Gastrocnemius medialis (tissue), 4 donors: ENCODE measurements at regions not wholly inside any gene's neighbourhood (a gene's known extent, or its start where the extent isn't known, plus 50 kb on each side); places are given as distances from the start of the nearest gene placed in this dataset.

Source experiments
- POLR2A ChIP-seq, 2 donors: fragments of 450-650 bp; IDR thresholded peaks; one replicate each; pipeline ENCODE4 v1.6.1; 2017; ENCODE audit warnings: antibody characterized with exemption in 2 of 2, mild to moderate bottlenecking in 2 of 2, moderate library complexity in 2 of 2
- TF ChIP-seq, protein P1 (sequence below), 5 experiments: fragments of 450-650 bp in 3 of 5; fragments of 200-600 bp in 2 of 5; sonication (generic) in 2 of 5; IDR thresholded peaks in 4 of 5; conservative IDR thresholded peaks in 1 of 5; 1 replicate in 4 of 5; 2 replicates in 1 of 5; pipeline ENCODE4 v1.5.1; 2016 to 2019; ENCODE audit warnings: antibody characterized with exemption in 5 of 5, mild to moderate bottlenecking in 3 of 5, moderate library complexity in 3 of 5

DNA sequence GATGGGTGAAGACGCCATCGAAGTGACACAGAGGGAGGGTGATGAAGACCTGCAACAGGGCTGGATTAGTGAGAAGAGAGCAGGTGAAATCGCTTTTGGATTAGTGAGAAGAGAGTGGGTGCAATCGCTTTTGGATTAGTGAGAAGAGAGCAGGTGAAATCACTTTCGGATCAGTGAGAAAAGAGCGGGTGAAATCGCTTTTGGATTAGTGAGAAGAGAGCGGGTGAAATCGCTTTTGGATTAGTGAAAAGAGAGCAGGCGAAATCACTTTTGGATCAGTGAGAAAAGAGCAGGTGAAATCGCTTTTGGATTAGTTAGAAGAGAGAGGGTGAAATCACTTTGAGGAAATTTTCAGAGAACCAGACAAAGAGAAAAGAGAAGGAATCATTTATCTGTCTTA, 67.2 kb upstream of the TRIO start:
- TF ChIP-seq, protein P1, sequence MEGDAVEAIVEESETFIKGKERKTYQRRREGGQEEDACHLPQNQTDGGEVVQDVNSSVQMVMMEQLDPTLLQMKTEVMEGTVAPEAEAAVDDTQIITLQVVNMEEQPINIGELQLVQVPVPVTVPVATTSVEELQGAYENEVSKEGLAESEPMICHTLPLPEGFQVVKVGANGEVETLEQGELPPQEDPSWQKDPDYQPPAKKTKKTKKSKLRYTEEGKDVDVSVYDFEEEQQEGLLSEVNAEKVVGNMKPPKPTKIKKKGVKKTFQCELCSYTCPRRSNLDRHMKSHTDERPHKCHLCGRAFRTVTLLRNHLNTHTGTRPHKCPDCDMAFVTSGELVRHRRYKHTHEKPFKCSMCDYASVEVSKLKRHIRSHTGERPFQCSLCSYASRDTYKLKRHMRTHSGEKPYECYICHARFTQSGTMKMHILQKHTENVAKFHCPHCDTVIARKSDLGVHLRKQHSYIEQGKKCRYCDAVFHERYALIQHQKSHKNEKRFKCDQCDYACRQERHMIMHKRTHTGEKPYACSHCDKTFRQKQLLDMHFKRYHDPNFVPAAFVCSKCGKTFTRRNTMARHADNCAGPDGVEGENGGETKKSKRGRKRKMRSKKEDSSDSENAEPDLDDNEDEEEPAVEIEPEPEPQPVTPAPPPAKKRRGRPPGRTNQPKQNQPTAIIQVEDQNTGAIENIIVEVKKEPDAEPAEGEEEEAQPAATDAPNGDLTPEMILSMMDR (IDR thresholded peaks at IDR 0.05 in 4 of 5, conservative IDR thresholded peaks at IDR 0.05 in 1 of 5): no peak
- no peak for TF ChIP-seq POLR2A (IDR thresholded peaks at IDR 0.05)
